ENCODE measurements at regions not wholly inside any gene's neighbourhood (a gene's known extent, or its start where the extent isn't known, plus 50 kb on each side); places are given as distances from the start of the nearest gene placed in this dataset.
A peak's percentile ranks its signal among the peaks of the same experiment; 100 is the strongest.
"Not testable (repeated sequence)": the region's sequence is repeated elsewhere in the genome, so short reads cannot be mapped to it uniquely, and the experiment has no call there.

DNA sequence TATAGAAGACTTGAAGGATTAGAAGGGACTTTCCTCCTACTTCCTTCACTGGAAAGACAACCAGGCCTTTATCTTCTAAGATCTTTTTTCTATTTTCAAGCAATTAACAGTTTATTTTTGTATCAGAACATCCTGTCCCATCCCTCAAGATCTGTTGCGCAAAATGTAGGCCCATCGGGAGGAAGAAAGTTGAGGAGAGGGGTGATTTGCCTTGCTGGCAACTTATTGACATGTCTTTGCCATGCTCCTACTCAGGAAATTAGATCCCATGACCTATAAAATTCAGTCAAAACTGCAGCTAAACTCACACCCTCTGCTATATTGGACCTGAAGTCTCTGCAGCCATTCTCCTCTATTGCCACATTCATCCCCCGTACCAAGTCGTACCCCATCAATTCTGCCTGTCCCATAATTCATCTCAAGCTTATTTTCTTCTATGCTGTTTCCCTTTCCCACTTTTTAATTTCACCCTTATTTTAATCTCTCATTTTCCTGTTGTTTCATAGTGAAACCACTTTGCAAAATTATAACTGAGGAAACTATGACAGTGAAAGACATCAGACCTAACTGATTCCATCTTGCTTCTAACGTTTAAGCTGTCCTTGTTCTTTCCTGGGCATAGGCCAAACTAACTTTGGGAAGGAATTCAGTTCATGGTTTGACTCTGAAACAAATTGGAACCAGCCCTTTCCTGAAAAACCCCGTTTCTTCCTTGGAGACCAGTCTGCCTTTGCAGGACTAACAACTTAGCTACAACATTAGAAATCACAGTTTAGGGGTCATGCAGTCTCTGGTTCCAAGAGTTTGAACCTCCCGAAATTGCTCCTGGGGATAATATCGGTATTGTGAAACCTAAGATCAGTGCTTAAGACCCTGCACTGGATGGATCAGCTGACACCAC is 195.7 kb upstream of the PTBP2 start:
- Histone ChIP-seq H3K27ac (peak overlapping the region in 8 of 21 experiments; percentile 27 to 72 (median 44)), H3K4me3 (no peak overlapping the region)

DNA sequence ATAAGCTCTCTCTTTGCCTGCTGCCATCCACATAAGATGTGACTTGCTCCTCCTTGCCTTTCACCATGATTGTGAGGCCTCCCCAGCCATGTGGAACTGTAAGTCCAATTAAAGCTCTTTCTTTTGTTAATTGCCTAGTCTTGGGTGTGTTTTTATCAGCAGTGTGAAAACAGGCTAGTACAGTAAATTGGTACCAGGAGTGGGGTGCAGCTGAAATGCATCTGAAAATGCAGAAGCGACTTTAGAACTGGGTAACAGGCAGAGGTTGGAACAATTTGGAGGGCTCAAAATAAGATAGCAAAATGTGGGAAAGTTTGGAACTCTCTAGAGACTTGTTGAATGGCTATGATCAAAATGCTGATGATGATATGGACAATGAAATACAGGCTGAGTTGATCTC is 192.9 kb upstream of the PTBP2 start:
- H3K4me3 ChIP-seq, H3K27ac ChIP-seq: not testable (repeated sequence)

DNA sequence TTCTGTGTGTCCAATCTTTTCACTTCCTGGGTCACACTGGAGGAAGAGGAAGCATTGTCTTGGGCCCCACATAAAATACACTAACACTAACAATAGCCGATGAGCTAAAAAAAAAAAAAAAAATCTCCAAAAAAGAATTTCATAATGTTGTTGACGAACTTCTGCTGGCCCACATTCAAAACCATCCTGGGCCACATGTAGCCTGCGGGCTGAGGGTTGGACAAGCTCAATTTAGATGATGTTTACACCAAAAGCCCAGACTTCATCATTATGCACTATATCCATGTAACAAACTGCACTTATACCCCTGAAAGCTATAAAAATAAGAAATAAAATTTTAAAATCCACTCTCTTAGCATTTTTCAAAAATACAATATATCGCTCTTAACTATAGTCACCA is 187.8 kb upstream of the PTBP2 start:
- H3K4me3 ChIP-seq = no peak overlapping the region
- no peak overlapping the region for H3K27ac ChIP-seq

DNA sequence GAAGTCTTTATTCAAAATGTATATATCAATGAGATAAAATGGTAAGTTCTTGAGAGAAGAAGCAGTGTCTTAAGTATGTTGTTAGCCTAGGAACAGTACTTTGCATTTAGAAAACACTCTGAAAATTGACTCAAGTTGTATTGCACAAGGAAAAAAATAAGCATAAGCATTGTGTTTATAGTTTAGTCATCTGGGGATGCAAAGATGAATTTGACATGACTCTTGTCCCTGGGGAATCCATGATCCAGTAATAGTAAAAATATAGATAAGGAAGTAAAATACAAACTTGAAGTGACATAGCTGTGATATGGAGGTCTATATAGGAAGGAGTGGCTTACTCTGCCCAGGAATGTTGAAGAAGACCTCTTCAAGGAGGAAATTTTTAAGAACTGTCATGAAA is 185.0 kb upstream of the PTBP2 start:
- no peak overlapping the region for H3K27ac ChIP-seq
- no peak overlapping the region for H3K4me3 ChIP-seq

DNA sequence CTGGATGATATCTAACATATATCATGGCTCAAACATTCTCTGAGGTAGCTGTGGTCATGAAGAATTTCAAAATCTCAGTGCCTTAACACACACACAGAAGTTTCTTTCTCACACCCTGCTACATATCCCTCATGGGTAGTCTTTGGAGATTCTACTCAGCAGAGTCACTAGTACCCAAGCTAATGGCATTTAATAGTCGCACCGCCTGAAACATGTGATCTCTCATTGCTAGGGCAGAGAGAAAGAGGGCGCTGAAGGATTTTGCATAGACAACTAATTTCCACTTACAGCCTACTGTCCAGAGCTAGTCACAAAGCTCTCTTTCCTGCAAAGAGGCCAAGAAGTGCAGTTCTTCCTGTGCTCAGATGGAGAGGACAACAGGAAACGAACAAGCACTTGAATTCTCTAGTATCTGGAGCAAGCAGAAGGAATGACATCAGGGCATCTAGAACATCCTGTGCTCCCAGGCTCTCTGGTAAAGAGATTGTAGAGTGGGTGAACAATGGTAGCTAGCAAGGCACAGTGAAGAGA is 183.4 kb upstream of the PTBP2 start:
- no peak overlapping the region for H3K4me3 ChIP-seq
- H3K27ac ChIP-seq = peak overlapping the region in 10 of 21 experiments; percentile 7 to 69 (median 50)

DNA sequence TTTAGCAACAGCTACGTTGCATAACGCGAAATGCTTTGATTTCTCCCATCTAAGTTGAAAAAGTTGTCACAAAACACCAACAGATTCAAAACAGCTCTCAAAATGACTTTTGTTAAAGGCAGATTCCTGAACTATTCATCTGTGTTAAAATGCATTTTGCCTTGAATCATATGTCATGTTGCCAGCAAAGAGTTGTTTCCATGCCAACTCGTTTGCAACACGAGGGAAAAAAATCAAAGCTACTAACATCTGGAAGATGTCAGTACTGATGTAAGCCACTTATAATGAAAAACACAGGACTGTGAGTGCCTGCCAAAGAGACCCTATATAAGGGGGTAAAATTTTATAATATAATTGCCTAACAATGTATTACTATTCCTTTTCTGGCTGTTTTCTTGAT is 182.7 kb upstream of the PTBP2 start:
- Histone ChIP-seq H3K27ac (peak overlapping the region in 8 of 21 experiments; percentile 6 to 69 (median 52)), H3K4me3 (no peak overlapping the region)

DNA sequence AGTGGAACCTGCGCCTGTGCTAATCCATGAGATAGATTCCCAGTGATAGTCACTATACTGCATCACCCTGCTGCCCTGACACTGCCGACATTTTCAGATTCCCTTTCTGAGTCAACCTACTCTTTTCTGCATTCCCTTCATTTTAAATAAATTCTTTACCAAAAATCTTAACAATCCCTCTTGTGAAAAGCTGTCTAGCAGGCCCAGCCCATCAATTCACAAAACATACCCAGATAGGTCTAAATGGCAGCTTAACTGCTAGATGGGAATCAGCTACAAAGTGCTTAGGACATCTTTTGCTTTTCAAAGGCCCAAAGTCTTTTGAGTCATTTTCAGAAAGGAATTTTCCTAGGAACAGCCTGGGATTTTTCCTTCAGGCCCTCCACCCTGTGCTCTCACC is 180.1 kb upstream of the PTBP2 start:
- no peak overlapping the region for H3K27ac ChIP-seq
- H3K4me3 ChIP-seq = no peak overlapping the region

DNA sequence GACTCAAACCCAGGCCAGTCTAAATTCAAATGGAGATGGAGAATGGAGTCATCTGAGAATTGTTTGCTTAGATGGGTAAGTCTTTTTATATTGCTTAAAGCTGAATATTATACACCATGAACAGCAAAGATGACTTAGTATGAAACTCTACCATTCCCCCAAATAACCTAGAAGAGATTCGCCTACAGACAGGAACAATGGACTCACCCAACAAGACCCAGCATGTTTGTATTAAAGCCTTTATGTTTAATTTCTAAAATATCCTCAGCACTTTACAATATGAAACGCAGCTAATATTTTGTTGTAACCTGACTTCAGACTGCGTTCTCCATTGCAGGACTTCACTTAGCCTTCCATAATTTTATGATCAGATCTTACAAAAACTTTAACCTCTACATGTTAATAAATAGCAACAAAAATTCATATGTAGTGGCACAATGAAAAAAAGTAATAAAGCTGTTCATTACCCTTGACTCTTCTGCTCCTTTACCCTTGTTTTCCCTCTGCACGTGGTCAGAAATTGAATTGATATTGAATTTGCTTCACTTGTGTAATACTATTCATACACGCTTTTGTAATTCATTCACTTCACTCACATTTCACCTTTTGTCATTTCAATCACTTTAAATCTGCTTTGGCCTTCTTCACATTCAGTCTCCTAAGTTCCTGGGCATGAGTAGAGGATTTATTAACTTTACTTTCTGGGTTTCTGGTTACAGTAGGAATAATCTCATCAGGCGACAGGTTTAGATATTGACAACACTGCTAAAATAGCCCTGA is 177.3 kb upstream of the PTBP2 start:
- no peak overlapping the region for H3K27ac ChIP-seq

DNA sequence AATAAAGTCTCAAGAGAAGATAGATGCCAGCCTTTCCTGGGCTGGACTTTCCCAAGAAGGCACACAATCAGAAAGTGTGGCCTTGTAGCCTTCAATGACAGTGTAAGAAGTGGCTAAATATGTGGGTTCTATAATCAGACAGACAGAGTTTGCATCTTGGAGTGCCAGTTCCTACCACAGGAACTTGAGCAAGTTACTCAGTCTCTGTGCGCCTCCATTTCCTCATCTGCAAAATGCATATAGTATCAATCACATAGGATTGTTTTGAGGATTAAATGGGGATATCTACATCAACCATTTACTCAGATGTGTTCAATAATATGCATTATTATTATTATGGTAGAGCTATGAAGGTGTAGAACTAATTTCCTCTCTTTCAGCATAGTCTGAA is 176.8 kb upstream of the PTBP2 start:
- Histone ChIP-seq H3K4me3 (no peak overlapping the region), H3K27ac (no peak overlapping the region)

More for the DNA sequence above, 177.3 kb upstream of the PTBP2 start:
- no peak overlapping the region for H3K4me3 ChIP-seq

DNA sequence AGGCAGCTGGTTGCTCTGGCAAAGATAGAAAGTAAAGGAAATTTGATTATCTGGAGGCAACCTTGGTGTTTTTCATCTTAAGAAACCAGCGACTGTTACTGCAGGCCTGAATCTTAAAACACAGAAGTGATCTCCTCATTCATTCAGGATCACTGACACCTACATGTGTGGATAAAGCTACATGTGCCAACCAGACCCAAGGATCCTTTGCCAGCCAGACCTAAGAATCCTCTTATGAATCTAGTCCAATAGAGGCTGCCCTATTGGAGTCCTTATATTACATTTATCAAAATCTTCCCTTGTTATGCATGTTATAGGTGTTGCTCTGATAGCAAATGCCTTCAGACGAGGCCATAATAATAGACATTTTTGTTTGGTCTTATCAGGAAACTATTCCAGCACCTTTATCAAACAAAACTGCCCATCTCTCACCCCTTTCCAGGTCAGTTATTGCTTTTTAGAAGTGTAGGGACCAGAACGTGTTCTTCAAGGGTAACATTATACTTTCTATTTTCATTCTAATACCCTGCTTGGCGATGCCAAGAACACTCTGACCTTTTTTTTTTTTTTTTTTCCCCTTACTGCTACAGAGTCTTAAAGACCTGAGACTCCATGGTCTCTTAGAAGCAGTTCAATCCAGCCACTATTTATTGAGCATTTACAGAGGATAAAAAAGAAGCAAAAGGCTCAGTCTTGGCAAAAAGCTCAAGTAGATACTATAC is 175.5 kb upstream of the PTBP2 start:
- Histone ChIP-seq H3K4me3 (no peak overlapping the region), H3K27ac (no peak overlapping the region)

DNA sequence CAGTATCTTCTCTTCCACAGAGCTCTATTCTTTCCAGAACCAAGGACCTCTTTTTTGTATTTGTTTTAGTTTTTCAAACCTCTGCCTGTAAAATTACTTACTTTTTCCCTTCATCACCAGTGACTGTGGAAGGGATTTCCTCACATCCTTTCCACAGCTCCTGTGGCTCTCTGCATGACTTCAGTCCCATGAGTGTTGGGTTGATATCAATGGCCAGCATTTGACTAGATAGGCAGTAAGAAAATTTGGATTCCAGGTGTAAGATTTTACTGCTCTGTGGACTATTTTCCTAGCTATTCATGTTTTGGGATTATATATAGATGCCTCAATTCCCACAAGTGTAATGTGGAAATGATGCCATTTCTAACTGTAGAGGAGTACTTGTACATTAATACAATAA is 171.5 kb upstream of the PTBP2 start:
- H3K27ac ChIP-seq = no peak overlapping the region
- no peak overlapping the region for H3K4me3 ChIP-seq

DNA sequence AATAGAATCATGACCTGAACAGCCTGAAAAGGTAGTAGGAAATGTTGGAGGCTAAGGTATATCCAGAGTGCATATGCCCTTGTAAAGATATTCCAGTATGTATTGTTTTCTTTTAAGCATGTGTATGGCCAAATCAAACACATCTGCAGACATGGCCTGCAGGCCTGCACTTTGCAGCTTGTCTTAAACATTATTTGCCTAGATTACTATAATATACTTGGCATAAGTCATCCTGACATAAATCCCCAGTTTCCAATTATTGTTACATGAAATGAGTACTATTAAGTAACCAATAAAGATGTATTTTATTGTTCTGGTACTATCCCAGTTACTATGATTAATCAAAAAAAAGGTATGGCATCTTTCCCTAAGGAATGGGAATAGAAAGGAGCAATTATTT is 169.1 kb upstream of the PTBP2 start:
- H3K27ac ChIP-seq = no peak overlapping the region

DNA sequence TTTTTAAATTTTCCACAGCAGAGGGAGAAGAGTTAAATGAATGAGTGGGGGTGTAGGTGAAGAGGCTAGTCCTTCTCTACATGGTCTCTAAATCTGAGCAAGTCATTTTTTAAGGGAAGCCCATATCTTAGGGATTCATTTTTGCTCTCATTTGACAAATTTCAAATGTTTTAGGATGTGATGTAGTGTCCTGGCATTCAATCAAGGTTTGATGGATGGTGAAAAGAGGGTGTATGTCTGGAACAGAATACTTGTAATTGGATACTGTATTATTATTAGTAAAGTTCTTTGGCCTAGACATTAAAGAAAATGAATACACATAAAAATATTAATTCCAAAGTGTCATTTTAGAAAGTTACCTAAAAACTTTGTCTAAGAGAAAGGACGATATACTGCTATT is 167.8 kb upstream of the PTBP2 start:
- Histone ChIP-seq H3K27ac (no peak overlapping the region), H3K4me3 (no peak overlapping the region)

More for the DNA sequence above, 169.1 kb upstream of the PTBP2 start:
- no peak overlapping the region for H3K4me3 ChIP-seq

DNA sequence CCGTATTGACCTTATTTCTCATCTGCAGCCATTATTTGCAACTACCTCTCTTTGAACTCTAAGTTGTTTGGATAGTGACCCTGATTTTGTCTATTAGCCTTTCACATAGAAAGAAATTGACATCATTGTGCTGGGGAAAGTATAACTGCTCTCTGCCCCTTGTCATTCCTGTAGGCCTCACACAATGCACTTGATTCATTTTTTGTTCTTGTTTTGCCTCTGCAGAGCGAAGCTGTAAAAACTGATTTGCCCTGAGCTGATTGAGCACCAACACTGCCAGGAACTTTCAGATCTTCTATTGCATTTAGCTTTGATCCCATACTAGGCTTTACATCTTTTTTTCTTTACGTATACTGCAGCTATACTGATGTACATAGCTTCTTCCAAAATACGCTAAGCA is 167.2 kb upstream of the PTBP2 start:
- Histone ChIP-seq H3K4me3 (no peak overlapping the region), H3K27ac (no peak overlapping the region)

DNA sequence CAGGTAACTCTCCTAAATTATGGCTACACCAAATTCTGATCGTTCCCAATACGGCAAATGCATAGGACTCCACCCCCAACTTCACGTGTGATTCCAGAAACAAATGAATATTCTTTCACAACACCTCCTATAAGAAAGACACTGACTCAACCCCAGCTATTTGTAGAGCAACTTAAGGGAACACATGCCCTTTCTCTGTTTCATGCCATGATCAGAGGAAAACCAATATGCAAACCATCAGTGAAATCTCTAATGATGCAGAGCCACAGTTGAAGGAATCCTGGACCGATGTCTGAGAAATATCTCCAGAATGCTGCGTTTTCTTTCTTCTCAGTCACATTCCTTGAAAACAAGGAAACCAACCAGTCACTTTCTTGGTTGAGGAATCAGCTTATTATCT is 164.2 kb upstream of the PTBP2 start:
- no peak overlapping the region for H3K4me3 ChIP-seq
- H3K27ac ChIP-seq = no peak overlapping the region

DNA sequence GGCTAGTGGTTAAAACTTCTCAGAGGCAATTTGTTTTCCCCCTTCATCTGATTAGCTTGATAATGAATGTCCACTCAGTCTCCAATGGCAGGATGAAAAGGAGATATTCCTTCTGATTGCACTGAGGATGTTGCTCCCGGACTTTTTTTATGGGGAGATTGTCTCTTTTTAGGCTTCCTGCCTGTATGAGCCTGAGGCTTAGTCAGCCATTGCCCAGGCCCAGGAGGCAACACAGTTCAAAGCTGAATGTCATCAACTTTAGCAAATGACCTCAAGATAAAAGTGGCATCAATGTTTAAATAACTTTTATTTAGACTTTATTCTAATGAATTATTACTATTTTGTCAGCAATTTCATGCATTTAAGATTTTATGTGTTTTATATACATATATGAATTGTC is 162.9 kb upstream of the PTBP2 start:
- Histone ChIP-seq H3K27ac (no peak overlapping the region), H3K4me3 (no peak overlapping the region)

DNA sequence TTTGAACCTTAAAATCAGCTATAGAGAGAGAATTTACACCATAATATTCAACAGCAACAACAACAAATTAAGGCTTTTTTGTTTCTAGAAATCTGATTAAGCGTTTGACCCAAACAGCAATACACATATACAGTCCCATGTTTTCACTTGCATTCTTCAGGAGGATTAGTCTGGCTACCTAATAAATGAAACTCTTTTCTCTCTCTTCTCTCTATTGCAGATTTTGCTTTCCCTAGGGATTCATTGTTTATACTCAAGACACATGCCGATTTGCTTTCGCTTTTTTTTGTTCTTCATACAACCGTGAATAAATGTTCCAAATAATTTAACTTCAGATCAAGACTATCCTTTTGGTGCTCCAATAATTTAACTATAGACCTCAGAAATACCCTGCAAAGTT is 162.4 kb upstream of the PTBP2 start:
- Histone ChIP-seq H3K27ac (peak overlapping the region in 2 of 21 experiments; percentile 5 to 33), H3K4me3 (no peak overlapping the region)

DNA sequence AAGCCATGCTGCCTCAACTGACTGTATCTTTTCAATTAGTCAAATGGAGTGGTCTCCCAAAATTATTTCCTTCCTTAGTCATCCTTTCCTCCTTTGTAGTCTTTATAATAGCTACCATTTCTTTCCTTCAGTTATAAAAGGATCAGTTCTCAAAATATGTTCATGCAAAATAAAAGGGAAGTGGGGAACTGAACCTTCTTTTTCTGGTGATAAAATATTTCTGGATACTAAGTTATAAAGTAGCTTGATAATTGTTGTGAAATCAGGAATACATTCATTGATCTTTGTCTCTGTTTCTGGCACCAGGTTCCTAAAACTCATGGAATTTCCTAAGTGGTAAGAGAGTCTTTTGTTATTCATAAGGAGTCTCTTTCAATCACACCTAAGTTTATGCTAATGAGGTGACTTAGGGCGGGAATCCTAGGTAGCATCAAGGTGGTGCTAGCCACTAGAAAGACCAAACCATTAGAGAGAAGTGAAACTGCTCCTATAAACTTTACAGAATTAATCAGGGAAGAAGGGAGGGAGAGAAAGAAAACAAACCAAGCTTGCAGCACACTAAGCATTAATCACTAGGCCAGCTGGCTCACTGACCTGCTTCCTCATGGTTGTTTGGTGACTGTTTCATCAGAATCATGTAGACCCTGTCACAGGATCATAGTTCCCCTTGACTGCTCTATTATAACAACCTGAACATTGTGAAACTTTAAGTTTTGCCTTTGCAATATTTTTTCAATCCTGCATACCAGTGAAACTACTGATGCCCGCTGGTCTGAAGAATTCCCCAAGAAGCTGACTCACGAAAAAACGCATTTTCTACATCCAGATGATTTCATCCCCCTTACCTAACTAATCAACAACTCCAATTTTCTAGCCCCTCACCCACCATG is 161.6 kb upstream of the PTBP2 start:
- Histone ChIP-seq H3K27ac (peak overlapping the region in 2 of 21 experiments; percentile 5 to 42), H3K4me3 (no peak overlapping the region)

DNA sequence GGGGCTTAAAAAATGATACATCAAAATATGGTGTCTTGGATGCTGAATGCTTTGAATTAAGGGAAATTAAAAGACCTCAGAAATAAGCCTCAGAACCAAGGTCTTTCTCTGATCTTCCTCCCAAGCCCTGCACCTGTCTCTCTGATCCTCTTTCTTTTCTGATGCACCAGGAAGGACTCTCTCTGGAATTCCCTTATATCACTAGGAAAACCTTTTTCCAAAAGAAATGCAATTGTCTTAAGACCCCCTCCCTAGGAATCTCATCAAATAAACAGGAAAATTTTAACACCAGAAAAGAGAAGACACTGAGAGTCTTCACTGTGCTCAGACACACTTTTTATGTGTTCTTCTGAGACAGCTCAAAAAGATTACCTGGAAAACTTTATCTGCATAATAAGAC is 159.5 kb upstream of the PTBP2 start:
- H3K4me3 ChIP-seq = no peak overlapping the region

More for the DNA sequence above, 159.5 kb upstream of the PTBP2 start:
- no peak overlapping the region for H3K27ac ChIP-seq

Data from skin epidermis (tissue), 12 donors.